ENCODE measurements at regions not wholly inside any gene's neighbourhood (a gene's known extent, or its start where the extent isn't known, plus 50 kb on each side); places are given as distances from the start of the nearest gene placed in this dataset.

DNA sequence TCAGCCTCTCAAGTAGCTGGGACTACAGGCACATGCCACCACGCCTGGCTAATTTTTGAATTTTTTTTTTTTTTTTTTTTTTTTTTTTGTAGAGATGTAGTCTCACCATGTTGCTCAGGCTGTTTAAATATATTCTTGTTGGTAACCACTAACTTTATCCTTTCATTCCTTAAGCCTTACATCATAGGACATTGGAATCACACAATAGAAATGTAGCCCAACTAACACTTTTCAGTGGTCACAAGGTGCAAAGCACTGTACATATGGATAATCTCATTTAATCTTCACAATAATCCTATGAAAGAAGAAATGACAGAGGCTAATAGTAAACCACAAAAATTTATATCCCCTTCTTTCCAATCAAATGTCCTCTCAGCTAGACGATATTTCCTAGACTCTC is 417.8 kb upstream of the DACH1 start:
- Histone ChIP-seq H3K27ac (ENCODE audit: low read length) (no peak overlapping the region), H3K27me3 (ENCODE audit: insufficient read depth, low read length) (no peaks in the 10 kb centered on the region), H3K36me3 (ENCODE audit: insufficient read depth, low read depth, low read length) (no peaks in the 10 kb centered on the region)

DNA sequence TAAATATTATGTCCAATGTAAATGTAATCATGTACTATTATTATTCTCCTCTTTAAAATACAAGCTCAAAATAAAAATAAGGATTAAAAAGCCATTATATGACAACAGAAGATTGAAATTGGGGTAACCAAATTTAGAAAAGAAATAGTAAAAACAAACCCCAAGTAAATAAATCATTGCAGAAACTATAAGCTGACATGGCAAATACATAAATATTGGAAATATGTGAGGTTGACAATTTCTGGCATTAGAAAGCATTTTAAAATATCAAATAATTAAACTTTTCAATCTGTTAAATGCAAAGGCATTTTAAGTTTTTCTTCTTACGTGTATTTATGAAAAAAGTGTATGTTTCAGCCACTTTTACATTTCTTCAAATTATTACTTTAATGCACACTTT is 394.7 kb upstream of the DACH1 start:
- no peak overlapping the region for H3K4me3 ChIP-seq (ENCODE audit: low read length)
- H3K4me1 ChIP-seq (ENCODE audit: insufficient read depth, low read length): no peaks in the 10 kb centered on the region

More for the DNA sequence above, 417.8 kb upstream of the DACH1 start:
- no peaks in the 10 kb centered on the region for H3K4me1 ChIP-seq (ENCODE audit: insufficient read depth, low read length)
- H3K4me3 ChIP-seq (ENCODE audit: low read length): no peak overlapping the region
- no peak overlapping the region for H3K9ac ChIP-seq (ENCODE audit: low read depth, low read length)
- H3K9me3 ChIP-seq (ENCODE audit: insufficient read depth, low read depth, low read length): peaks cover 5% of the 10 kb centered on the region; the same call in 1 of the 2 replicates

DNA sequence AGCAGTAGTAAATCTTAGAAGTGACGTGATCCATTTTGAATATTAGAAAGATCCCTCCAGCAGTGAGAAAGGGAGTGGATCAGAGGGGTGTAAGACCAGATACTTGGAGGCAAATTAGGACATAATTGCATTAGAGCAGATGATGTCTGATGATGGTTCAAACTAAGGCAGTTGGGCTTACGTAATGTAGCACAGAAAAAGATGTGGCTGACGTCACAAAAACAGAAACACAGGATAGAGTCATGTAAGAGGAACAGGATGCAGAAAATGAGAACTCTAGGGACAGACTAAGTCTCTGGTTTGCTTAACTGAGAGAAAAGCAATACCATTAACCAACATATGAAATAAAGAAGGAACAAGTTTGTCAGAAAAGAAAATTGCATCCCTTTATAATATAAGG is 392.5 kb upstream of the DACH1 start:
- no peak overlapping the region for H3K4me3 ChIP-seq (ENCODE audit: low read length)
- H3K4me1 ChIP-seq (ENCODE audit: insufficient read depth, low read length): no peaks in the 10 kb centered on the region
- H3K9me3 ChIP-seq (ENCODE audit: insufficient read depth, low read depth, low read length): no peaks in the 10 kb centered on the region
- H3K36me3 ChIP-seq (ENCODE audit: insufficient read depth, low read depth, low read length): no peaks in the 10 kb centered on the region
- H3K27me3 ChIP-seq (ENCODE audit: insufficient read depth, low read length): no peaks in the 10 kb centered on the region
- H3K27ac ChIP-seq (ENCODE audit: low read length): no peak overlapping the region
- no peak overlapping the region for H3K9ac ChIP-seq (ENCODE audit: low read depth, low read length)

More for the DNA sequence above, 394.7 kb upstream of the DACH1 start:
- H3K27ac ChIP-seq (ENCODE audit: low read length): no peak overlapping the region
- no peaks in the 10 kb centered on the region for H3K9me3 ChIP-seq (ENCODE audit: insufficient read depth, low read depth, low read length)
- no peaks in the 10 kb centered on the region for H3K36me3 ChIP-seq (ENCODE audit: insufficient read depth, low read depth, low read length)
- no peak overlapping the region for H3K9ac ChIP-seq (ENCODE audit: low read depth, low read length)
- H3K27me3 ChIP-seq (ENCODE audit: insufficient read depth, low read length): no peaks in the 10 kb centered on the region

DNA sequence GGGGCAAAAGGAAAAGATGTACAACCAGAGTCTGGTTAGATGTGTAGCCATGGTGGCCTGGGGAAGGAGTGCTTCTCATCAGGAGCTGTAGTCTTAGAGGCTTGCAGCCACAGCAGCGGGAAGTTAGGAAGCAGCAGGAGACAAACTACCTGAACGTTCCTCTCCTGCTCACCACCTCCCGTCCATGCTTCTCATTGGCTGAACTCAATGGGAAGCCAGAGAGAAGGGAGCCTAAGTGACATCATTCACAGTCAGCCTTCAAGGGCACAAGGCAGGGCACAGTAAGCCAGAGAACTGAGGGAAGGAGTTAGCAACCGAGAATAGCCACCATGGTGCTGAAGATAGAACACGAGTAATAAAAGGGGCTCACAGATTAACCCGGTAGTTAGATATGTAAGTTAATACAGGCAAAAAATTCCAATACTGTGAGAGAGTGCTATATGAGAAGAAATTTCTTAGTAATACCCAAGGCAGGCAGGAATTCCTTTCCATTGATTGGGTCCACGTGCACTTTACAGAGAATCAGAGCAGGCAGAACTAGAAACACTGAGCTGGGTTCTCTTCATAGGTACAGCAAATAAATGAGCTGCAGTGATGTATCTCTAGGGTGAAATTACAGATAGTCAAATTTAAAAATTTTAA is 391.5 kb upstream of the DACH1 start:
- Histone ChIP-seq H3K27ac (ENCODE audit: low read length) (no peak overlapping the region), H3K9me3 (ENCODE audit: insufficient read depth, low read depth, low read length) (no peaks in the 10 kb centered on the region), H3K36me3 (ENCODE audit: insufficient read depth, low read depth, low read length) (no peaks in the 10 kb centered on the region), H3K4me3 (ENCODE audit: low read length) (no peak overlapping the region), H3K9ac (ENCODE audit: low read depth, low read length) (no peak overlapping the region), H3K4me1 (ENCODE audit: insufficient read depth, low read length) (no peaks in the 10 kb centered on the region), H3K27me3 (ENCODE audit: insufficient read depth, low read length) (no peaks in the 10 kb centered on the region)

DNA sequence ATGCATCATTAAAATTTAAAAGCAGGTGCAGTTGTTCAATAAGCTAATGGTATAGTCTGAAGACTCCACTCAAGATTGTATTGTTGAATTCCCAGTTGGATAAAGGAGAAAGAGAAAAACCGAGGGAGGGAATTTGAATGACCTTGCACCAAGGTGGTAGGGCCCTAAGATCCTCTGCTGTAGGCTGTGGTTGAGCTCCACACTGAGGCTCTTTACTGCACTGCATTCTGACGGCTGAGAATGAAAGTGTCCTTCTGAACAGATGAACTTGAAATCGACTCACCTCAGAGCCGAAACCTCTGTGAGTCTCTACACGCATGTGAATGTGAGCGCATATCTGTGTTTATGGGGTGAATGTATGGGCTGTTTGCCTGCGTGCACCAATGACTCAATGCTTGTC is 388.9 kb upstream of the DACH1 start:
- Histone ChIP-seq H3K9ac (ENCODE audit: low read depth, low read length) (no peak overlapping the region), H3K9me3 (ENCODE audit: insufficient read depth, low read depth, low read length) (no peaks in the 10 kb centered on the region), H3K27me3 (ENCODE audit: insufficient read depth, low read length) (no peaks in the 10 kb centered on the region), H3K4me1 (ENCODE audit: insufficient read depth, low read length) (no peaks in the 10 kb centered on the region), H3K27ac (ENCODE audit: low read length) (no peak overlapping the region), H3K36me3 (ENCODE audit: insufficient read depth, low read depth, low read length) (no peaks in the 10 kb centered on the region), H3K4me3 (ENCODE audit: low read length) (no peak overlapping the region)

DNA sequence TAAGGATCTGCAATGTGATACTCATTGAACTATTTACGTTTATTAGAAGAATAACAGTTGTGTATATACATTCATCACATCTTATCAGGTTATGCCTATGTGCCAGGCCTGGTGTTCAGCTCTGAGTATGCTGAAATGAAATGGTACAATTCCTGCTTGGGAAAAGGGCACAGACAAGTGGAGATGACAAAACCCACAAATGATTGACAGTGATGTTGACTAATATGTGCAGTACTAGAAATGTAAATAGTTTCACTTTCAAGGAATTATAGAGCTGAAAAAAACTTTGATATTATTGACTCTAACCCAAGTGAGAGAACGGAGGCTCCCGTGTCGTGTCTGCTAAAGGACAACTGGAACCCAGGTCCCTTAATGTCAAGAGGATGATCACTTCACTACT is 386.8 kb upstream of the DACH1 start:
- Histone ChIP-seq H3K36me3 (ENCODE audit: insufficient read depth, low read depth, low read length) (no peaks in the 10 kb centered on the region), H3K27ac (ENCODE audit: low read length) (no peak overlapping the region), H3K27me3 (ENCODE audit: insufficient read depth, low read length) (no peaks in the 10 kb centered on the region), H3K4me1 (ENCODE audit: insufficient read depth, low read length) (no peaks in the 10 kb centered on the region), H3K9ac (ENCODE audit: low read depth, low read length) (no peak overlapping the region), H3K9me3 (ENCODE audit: insufficient read depth, low read depth, low read length) (no peaks in the 10 kb centered on the region), H3K4me3 (ENCODE audit: low read length) (no peak overlapping the region)

DNA sequence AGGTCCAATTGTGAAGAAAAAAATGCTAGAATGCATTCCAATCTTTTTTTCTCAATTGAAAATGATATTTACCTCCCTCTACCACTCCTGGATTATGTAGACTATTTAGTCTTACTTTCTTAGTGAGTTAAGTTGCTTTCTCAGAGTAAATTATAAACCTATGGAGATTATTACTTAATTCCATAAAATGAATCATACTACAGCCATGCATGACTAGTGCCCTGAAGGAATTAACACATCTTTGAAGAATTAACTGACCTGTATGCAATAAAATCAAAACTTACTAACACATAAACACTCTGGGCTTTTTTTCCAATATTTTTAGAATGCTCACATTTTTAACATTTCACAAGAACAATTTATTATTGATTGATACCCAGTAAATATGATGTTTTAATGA is 379.4 kb upstream of the DACH1 start:
- Histone ChIP-seq H3K4me1 (ENCODE audit: insufficient read depth, low read length) (no peaks in the 10 kb centered on the region), H3K27me3 (ENCODE audit: insufficient read depth, low read length) (no peaks in the 10 kb centered on the region), H3K9me3 (ENCODE audit: insufficient read depth, low read depth, low read length) (no peaks in the 10 kb centered on the region), H3K36me3 (ENCODE audit: insufficient read depth, low read depth, low read length) (no peaks in the 10 kb centered on the region), H3K4me3 (ENCODE audit: low read length) (no peak overlapping the region), H3K9ac (ENCODE audit: low read depth, low read length) (no peak overlapping the region), H3K27ac (ENCODE audit: low read length) (no peak overlapping the region)

DNA sequence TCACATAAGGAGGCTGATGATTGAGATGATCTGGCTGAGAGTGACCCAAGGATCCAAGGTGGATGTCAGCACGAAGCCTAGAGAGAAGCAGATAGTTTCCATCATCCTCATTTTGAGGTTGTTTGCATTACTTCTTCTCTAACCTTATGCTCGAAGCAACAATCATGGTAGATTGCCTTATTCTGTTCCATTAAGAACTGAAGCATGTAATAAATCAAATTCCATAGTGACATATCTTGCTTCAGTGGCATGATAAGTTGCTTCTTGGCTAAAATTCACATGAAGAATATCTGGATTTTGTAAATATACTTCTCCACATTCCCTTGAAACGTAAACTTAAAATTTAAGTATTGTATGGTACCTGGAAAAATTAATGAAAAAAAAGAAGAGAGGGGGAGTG is 377.8 kb upstream of the DACH1 start:
- H3K27me3 ChIP-seq (ENCODE audit: insufficient read depth, low read length): no peaks in the 10 kb centered on the region
- no peaks in the 10 kb centered on the region for H3K4me1 ChIP-seq (ENCODE audit: insufficient read depth, low read length)
- no peak overlapping the region for H3K9ac ChIP-seq (ENCODE audit: low read depth, low read length)
- H3K36me3 ChIP-seq (ENCODE audit: insufficient read depth, low read depth, low read length): no peaks in the 10 kb centered on the region
- no peak overlapping the region for H3K27ac ChIP-seq (ENCODE audit: low read length)
- no peaks in the 10 kb centered on the region for H3K9me3 ChIP-seq (ENCODE audit: insufficient read depth, low read depth, low read length)
- H3K4me3 ChIP-seq (ENCODE audit: low read length): no peak overlapping the region

DNA sequence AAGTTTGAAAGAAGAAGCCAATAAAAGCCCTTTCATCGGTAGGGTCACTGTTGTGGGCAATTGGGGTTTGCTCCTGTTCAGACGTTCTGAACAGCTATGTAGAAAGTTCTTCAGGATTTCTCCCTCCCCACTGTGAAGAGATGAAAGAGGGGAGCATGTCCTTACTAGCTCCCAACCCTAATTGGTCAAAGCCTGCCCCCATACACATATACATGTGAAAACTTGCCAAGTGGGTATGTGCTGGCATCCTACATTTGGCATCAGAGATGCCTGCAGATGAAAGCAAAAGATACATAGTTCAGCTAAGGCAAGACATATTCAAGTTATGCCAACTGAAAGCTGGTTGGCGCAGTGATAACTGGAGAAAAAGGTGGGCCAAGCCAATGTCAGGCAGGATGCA is 363.1 kb upstream of the DACH1 start:
- Histone ChIP-seq H3K4me1 (ENCODE audit: insufficient read depth, low read length) (no peaks in the 10 kb centered on the region), H3K9me3 (ENCODE audit: insufficient read depth, low read depth, low read length) (no peaks in the 10 kb centered on the region), H3K9ac (ENCODE audit: low read depth, low read length) (no peak overlapping the region), H3K27me3 (ENCODE audit: insufficient read depth, low read length) (no peaks in the 10 kb centered on the region), H3K36me3 (ENCODE audit: insufficient read depth, low read depth, low read length) (no peaks in the 10 kb centered on the region), H3K4me3 (ENCODE audit: low read length) (no peak overlapping the region), H3K27ac (ENCODE audit: low read length) (no peak overlapping the region)

DNA sequence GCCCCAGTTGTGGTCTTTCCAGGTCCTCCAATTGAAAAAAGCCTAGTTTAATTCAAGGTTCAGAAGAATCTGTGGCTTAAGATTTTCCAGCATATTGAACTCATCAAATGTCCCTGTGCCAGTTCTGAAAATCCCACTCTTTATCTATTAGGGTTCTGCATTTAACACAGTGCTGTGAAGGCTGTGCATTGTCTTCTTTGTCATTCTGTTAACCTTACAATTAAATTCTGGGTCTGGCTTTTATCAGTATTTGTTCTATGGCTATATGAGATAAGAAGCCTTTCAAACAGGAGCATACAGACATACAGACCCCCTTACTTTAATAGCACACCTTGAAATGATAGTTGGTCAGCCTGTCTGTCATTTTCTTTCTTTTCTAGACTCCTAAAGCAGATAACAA is 362.1 kb upstream of the DACH1 start:
- Histone ChIP-seq H3K4me1 (ENCODE audit: insufficient read depth, low read length) (no peaks in the 10 kb centered on the region), H3K9ac (ENCODE audit: low read depth, low read length) (no peak overlapping the region), H3K4me3 (ENCODE audit: low read length) (no peak overlapping the region), H3K27me3 (ENCODE audit: insufficient read depth, low read length) (no peaks in the 10 kb centered on the region), H3K27ac (ENCODE audit: low read length) (no peak overlapping the region), H3K9me3 (ENCODE audit: insufficient read depth, low read depth, low read length) (no peaks in the 10 kb centered on the region), H3K36me3 (ENCODE audit: insufficient read depth, low read depth, low read length) (no peaks in the 10 kb centered on the region)

DNA sequence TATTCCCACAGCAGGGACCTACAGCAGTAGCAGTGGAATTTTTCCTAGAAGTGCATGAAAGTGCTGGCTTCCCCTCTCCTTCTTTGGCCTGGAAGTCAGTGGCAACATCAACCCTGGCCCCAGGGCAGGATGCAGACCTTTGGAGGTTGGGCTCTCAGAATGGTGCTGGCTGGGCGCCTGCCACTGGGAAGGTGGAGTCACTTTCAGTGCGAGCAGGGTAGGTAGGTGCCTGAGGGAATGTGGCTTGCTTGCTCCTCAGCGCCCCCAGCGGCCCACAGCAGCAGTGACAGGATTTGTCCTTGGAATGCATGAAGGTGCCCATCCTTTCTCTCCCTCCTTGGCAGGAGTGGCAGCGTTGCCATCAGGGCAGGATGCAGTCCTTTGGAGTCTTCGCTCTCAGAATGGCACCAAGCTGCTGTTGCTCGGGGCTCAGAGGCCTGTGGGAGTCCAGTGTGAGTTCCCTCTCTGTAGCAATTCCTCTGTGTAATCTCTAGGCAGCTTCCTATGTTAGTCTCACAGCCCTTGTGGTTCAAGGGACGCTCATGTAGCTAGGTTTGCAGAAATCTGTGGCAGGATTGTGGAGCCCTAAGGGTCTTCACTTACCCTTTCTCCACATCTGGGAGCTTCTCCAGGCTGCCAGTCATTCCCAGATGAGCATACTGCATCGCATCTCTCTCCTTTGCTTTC is 354.4 kb upstream of the DACH1 start:
- Histone ChIP-seq H3K36me3 (ENCODE audit: insufficient read depth, low read depth, low read length) (no peaks in the 10 kb centered on the region), H3K4me3 (ENCODE audit: low read length) (no peak overlapping the region), H3K9me3 (ENCODE audit: insufficient read depth, low read depth, low read length) (no peaks in the 10 kb centered on the region; the same call in 1 of the 2 replicates), H3K9ac (ENCODE audit: low read depth, low read length) (no peak overlapping the region), H3K4me1 (ENCODE audit: insufficient read depth, low read length) (no peaks in the 10 kb centered on the region), H3K27me3 (ENCODE audit: insufficient read depth, low read length) (no peaks in the 10 kb centered on the region), H3K27ac (ENCODE audit: low read length) (no peak overlapping the region)

DNA sequence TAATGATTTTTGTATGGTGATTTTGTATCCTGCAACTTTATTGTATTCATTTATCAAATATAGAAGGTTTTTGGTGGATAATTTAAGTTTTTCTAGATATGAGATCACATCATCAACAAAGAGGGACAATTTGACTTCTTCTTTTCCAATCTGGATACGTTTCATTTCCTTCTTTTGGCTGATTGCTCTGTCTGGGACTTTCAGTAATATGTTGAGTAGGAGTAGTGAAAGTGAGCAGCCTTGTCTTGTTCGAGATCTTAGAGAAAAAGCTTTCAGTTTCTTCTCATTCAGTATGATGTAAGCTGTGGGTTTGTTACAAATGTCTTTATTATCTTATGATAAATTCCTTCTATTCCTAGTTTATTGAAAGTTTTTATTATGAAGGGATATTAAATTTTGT is 352.0 kb upstream of the DACH1 start:
- H3K9ac ChIP-seq (ENCODE audit: low read depth, low read length): no peak overlapping the region
- H3K4me3 ChIP-seq (ENCODE audit: low read length): no peak overlapping the region
- no peaks in the 10 kb centered on the region for H3K36me3 ChIP-seq (ENCODE audit: insufficient read depth, low read depth, low read length)
- no peak overlapping the region for H3K27ac ChIP-seq (ENCODE audit: low read length)
- H3K9me3 ChIP-seq (ENCODE audit: insufficient read depth, low read depth, low read length): no peaks in the 10 kb centered on the region; the same call in 1 of the 2 replicates
- no peaks in the 10 kb centered on the region for H3K4me1 ChIP-seq (ENCODE audit: insufficient read depth, low read length)
- H3K27me3 ChIP-seq (ENCODE audit: insufficient read depth, low read length): no peaks in the 10 kb centered on the region
